ENCODE measurements at regions not wholly inside any gene's neighbourhood (a gene's known extent, or its start where the extent isn't known, plus 50 kb on each side); places are given as distances from the start of the nearest gene placed in this dataset.

GRCh38 chr5:5933651-5934050 lies 444.7 kb downstream of the MED10 start:
- Histone ChIP-seq H3K36me3 (ENCODE audit: insufficient read depth, low read length) (no peaks in the 10 kb centered on the region), H3F3A (ENCODE audit: insufficient read depth, low read length, poor library complexity, severe bottlenecking) (no peaks in the 10 kb centered on the region), H3K9ac (ENCODE audit: low read length) (no peak overlapping the region), H3K4me3 (ENCODE audit: low read length) (no peak overlapping the region), H3K27me3 (ENCODE audit: insufficient read depth, low read depth, low read length) (no peaks in the 10 kb centered on the region), H3K79me2 (replicated peaks; ENCODE audit: insufficient read depth, low read length) (no peaks in the 10 kb centered on the region), H4K20me1 (ENCODE audit: insufficient read depth) (no peaks in the 10 kb centered on the region), H3K4me2 (ENCODE audit: low read length) (no peak overlapping the region), H2AFZ (ENCODE audit: low read depth, low read length) (no peak overlapping the region), H3K9me3 (ENCODE audit: low read length) (no peaks in the 10 kb centered on the region), H3K9me2 (ENCODE audit: insufficient read depth, low read length) (no peaks in the 10 kb centered on the region), H3K27ac (ENCODE audit: low read length) (no peak overlapping the region)
- TF ChIP-seq TAF1 (IDR thresholded peaks at IDR 0.05; ENCODE audit: low read depth) = no peak
- no peak for TF ChIP-seq SMC3 (conservative IDR thresholded peaks at IDR 0.05; ENCODE audit: poor library complexity)
- no peak for TF ChIP-seq CTCF (IDR thresholded peaks at IDR 0.05; ENCODE audit: poor library complexity, severe bottlenecking)
- no peak for TF ChIP-seq POLR2AphosphoS5 (IDR thresholded peaks at IDR 0.05)
- TF ChIP-seq RAD21 (conservative IDR thresholded peaks at IDR 0.05) = no peak
- TF ChIP-seq REST (IDR thresholded peaks at IDR 0.05; ENCODE audit: borderline replicate concordance) = no peak
- TF ChIP-seq MXI1 (conservative IDR thresholded peaks at IDR 0.05; ENCODE audit: poor library complexity, severe bottlenecking) = no peak
- no peak for TF ChIP-seq EP300 (conservative IDR thresholded peaks at IDR 0.05; ENCODE audit: poor library complexity, severe bottlenecking)
- TF ChIP-seq EZH2 (IDR thresholded peaks at IDR 0.05; ENCODE audit: borderline replicate concordance, insufficient read depth, low read length, poor library complexity, severe bottlenecking) = no peak

- H3K27me3 ChIP-seq (ENCODE audit: insufficient read depth, low read depth, low read length) = no peaks in the 10 kb centered on the region
- H3K4me3 ChIP-seq (ENCODE audit: low read length) = no peak overlapping the region
- no peaks in the 10 kb centered on the region for H3K9me2 ChIP-seq (ENCODE audit: insufficient read depth, low read length)
- no peaks in the 10 kb centered on the region for H3F3A ChIP-seq (ENCODE audit: insufficient read depth, low read length, poor library complexity, severe bottlenecking)
- H3K4me2 ChIP-seq (ENCODE audit: low read length) = no peak overlapping the region
- H4K20me1 ChIP-seq (ENCODE audit: insufficient read depth) = no peaks in the 10 kb centered on the region
- no peak overlapping the region for H2AFZ ChIP-seq (ENCODE audit: low read depth, low read length)
- H3K9ac ChIP-seq (ENCODE audit: low read length) = no peak overlapping the region
- no peaks in the 10 kb centered on the region for H3K79me2 ChIP-seq (replicated peaks; ENCODE audit: insufficient read depth, low read length)
- TF ChIP-seq CTCF (IDR thresholded peaks at IDR 0.05; ENCODE audit: poor library complexity, severe bottlenecking) (no peak), POLR2AphosphoS5 (IDR thresholded peaks at IDR 0.05) (no peak), TAF1 (IDR thresholded peaks at IDR 0.05; ENCODE audit: low read depth) (no peak), RAD21 (conservative IDR thresholded peaks at IDR 0.05) (no peak), REST (IDR thresholded peaks at IDR 0.05; ENCODE audit: borderline replicate concordance) (no peak)
- no peaks in the 10 kb centered on the region for H3K36me3 ChIP-seq (ENCODE audit: insufficient read depth, low read length)
- H3K27ac ChIP-seq (ENCODE audit: low read length) = no peak overlapping the region
- H3K9me3 ChIP-seq (ENCODE audit: low read length) = no peaks in the 10 kb centered on the region
These were observed 445.5 kb downstream of the MED10 start for GRCh38 chr5:5932824-5933223.

Data from neural cell (in vitro differentiated cells).